ENCODE measurements at regions not wholly inside any gene's neighbourhood (a gene's known extent, or its start where the extent isn't known, plus 50 kb on each side); places are given as distances from the start of the nearest gene placed in this dataset.

GRCh38 chr1:29793653-29794348 lies 557.5 kb downstream of the PTPRU start:
- no peak overlapping the region for H3K27ac Mint-ChIP-seq (ENCODE audit: unreplicated experiment)
- H3K27me3 Mint-ChIP-seq (ENCODE audit: low read depth) = peaks cover 5% of the 10 kb centered on the region

GRCh38 chr1:29793101-29793546 lies 556.8 kb downstream of the PTPRU start:
- Mint-ChIP-seq H3K4me3 (ENCODE audit: unreplicated experiment) (no peak overlapping the region), H3K4me1 (ENCODE audit: low read depth) (no peaks in the 10 kb centered on the region), H3K27me3 (ENCODE audit: low read depth) (peaks cover 5% of the 10 kb centered on the region), H3K27ac (ENCODE audit: unreplicated experiment) (peak overlapping the region; percentile 65), H3K9me3 (ENCODE audit: low read depth) (peaks cover 20% of the 10 kb centered on the region), H3K36me3 (ENCODE audit: low read depth) (peaks cover 6% of the 10 kb centered on the region)
- no peak for DNase-seq (ENCODE audit: low spot score)
- peak; percentile 88 for TF ChIP-seq CTCF (IDR thresholded peaks at IDR 0.05)

More at GRCh38 chr1:29793653-29794348, 557.5 kb downstream of the PTPRU start:
- Mint-ChIP-seq H3K36me3 (ENCODE audit: low read depth) (peaks cover 6% of the 10 kb centered on the region), H3K4me3 (ENCODE audit: unreplicated experiment) (no peak overlapping the region), H3K4me1 (ENCODE audit: low read depth) (no peaks in the 10 kb centered on the region), H3K9me3 (ENCODE audit: low read depth) (peaks cover 24% of the 10 kb centered on the region)
- TF ChIP-seq CTCF (IDR thresholded peaks at IDR 0.05) = no peak
- DNase-seq (ENCODE audit: low spot score) = no peak

GRCh38 chr1:29789910-29790247 lies 553.6 kb downstream of the PTPRU start:
- Mint-ChIP-seq H3K4me3 (ENCODE audit: unreplicated experiment) (no peak overlapping the region), H3K27me3 (ENCODE audit: low read depth) (peaks cover 5% of the 10 kb centered on the region), H3K27ac (ENCODE audit: unreplicated experiment) (no peak overlapping the region), H3K36me3 (ENCODE audit: low read depth) (peaks cover 2% of the 10 kb centered on the region), H3K4me1 (ENCODE audit: low read depth) (no peaks in the 10 kb centered on the region), H3K9me3 (ENCODE audit: low read depth) (peaks cover 3% of the 10 kb centered on the region)
- no peak for DNase-seq (ENCODE audit: low spot score)
- no peak for TF ChIP-seq CTCF (IDR thresholded peaks at IDR 0.05)

- no peaks in the 10 kb centered on the region for H3K9me3 Mint-ChIP-seq (ENCODE audit: low read depth)
- TF ChIP-seq CTCF (IDR thresholded peaks at IDR 0.05) = peak; percentile 18
- H3K4me1 Mint-ChIP-seq (ENCODE audit: low read depth) = no peaks in the 10 kb centered on the region
- peaks cover 5% of the 10 kb centered on the region for H3K27me3 Mint-ChIP-seq (ENCODE audit: low read depth)
- H3K36me3 Mint-ChIP-seq (ENCODE audit: low read depth) = no peaks in the 10 kb centered on the region
- DNase-seq (ENCODE audit: low spot score) = no peak
- H3K27ac Mint-ChIP-seq (ENCODE audit: unreplicated experiment) = no peak overlapping the region
- no peak overlapping the region for H3K4me3 Mint-ChIP-seq (ENCODE audit: unreplicated experiment)
Measured at GRCh38 chr1:29789221-29789909, 553.0 kb downstream of the PTPRU start.

GRCh38 chr1:29786791-29787732 lies 550.7 kb downstream of the PTPRU start:
- H3K27ac Mint-ChIP-seq (ENCODE audit: unreplicated experiment) = no peak overlapping the region
- H3K4me1 Mint-ChIP-seq (ENCODE audit: low read depth) = no peaks in the 10 kb centered on the region
- no peaks in the 10 kb centered on the region for H3K36me3 Mint-ChIP-seq (ENCODE audit: low read depth)
- peaks cover 14% of the 10 kb centered on the region for H3K27me3 Mint-ChIP-seq (ENCODE audit: low read depth)
- H3K4me3 Mint-ChIP-seq (ENCODE audit: unreplicated experiment) = no peak overlapping the region
- no peak for DNase-seq (ENCODE audit: low spot score)
- H3K9me3 Mint-ChIP-seq (ENCODE audit: low read depth) = no peaks in the 10 kb centered on the region
- no peak for TF ChIP-seq CTCF (IDR thresholded peaks at IDR 0.05)
